HEK293 (cell line): ENCODE measurements at regions not wholly inside any gene's neighbourhood (a gene's known extent, or its start where the extent isn't known, plus 50 kb on each side); places are given as distances from the start of the nearest gene placed in this dataset.

Source experiments
- CTCF ChIA-PET: fragments of 350-600 bp; formaldehyde crosslinking; extraction: SDS; loops from one replicate; lab custom pipeline; 2021; ENCODE audit warnings: antibody characterized with exemption; lab: Yijun Ruan, JAX
- POLR2A ChIA-PET: fragments of 300-600 bp; formaldehyde crosslinking; extraction: SDS; loops from one replicate; lab custom pipeline; 2020; ENCODE audit warnings: antibody characterized with exemption, inconsistent platforms; lab: Yijun Ruan, JAX
- H3K27ac ChIP-seq: fragments of 200-500 bp; sonication (Bioruptor generic); 2 replicates; pipeline ENCODE4 v1.5.1; 2014; ENCODE audit warnings: low read depth, low read length, control low read depth, inconsistent platforms; ENCODE audit errors: extremely low read depth
- H3K36me3 ChIP-seq, 2 experiments: fragments of 200-500 bp in 1 of 2; sonication (Bioruptor generic) in 1 of 2; 1 replicate in 1 of 2; 2 replicates in 1 of 2; pipeline ENCODE4 v1.5.1; 2014 to 2017; ENCODE audit warnings: inconsistent platforms in 2 of 2, low read length in 2 of 2; ENCODE audit not compliant: control insufficient read depth in 2 of 2, insufficient read depth in 1 of 2
- H3K4me1 ChIP-seq: fragments of 200-500 bp; sonication (Bioruptor generic); 2 replicates; pipeline ENCODE4 v1.5.1; 2014; ENCODE audit warnings: mild to moderate bottlenecking, low read length, inconsistent platforms; ENCODE audit not compliant: control insufficient read depth, insufficient read depth
- H3K4me3 ChIP-seq: 2 replicates; pipeline ENCODE4 v1.5.1; 2011; ENCODE audit warnings: low read depth, mild to moderate bottlenecking, control low read depth, low read length, moderate library complexity
- H3K9me3 ChIP-seq: fragments of 200-500 bp; sonication (Bioruptor generic); 2 replicates; pipeline ENCODE4 v1.5.1; 2014; ENCODE audit warnings: low read depth, low read length, inconsistent platforms; ENCODE audit not compliant: control insufficient read depth, insufficient read depth
- HOXA7 ChIP-seq: sonication (generic); formaldehyde crosslinking; IDR thresholded peaks from 2 replicates; pipeline ENCODE4 v1.8.1; 2022; ENCODE audit warnings: missing genetic modification reagents, borderline replicate concordance
- IKZF3 ChIP-seq: fragments of 450-650 bp; IDR thresholded peaks from 2 replicates; pipeline ENCODE4 v1.5.0; 2018; ENCODE audit warnings: missing biosample characterization, mild to moderate bottlenecking, missing genetic modification characterization, moderate library complexity
- OVOL3 ChIP-seq: fragments of 450-650 bp; formaldehyde crosslinking; IDR thresholded peaks from 2 replicates; pipeline ENCODE4 v1.5.1; 2016; ENCODE audit warnings: missing biosample characterization, missing genetic modification characterization
- SP2 ChIP-seq: fragments of 450-650 bp; formaldehyde crosslinking; IDR thresholded peaks from 2 replicates; pipeline ENCODE4 v1.5.1; 2016; ENCODE audit warnings: missing biosample characterization, missing genetic modification characterization
- TRIM28 ChIP-seq: IDR thresholded peaks from 2 replicates; pipeline ENCODE4 v1.6.1; 2011; ENCODE audit warnings: low read length, control low read depth, borderline replicate concordance
- ZBTB7A ChIP-seq: fragments of 450-650 bp; formaldehyde crosslinking; IDR thresholded peaks from 2 replicates; pipeline ENCODE4 v1.5.1; 2016; ENCODE audit warnings: low read depth, missing biosample characterization, missing genetic modification characterization
- ZFP41 ChIP-seq: fragments of 450-650 bp; formaldehyde crosslinking; IDR thresholded peaks from 2 replicates; pipeline ENCODE4 v1.5.1; 2016; ENCODE audit warnings: missing biosample characterization, missing genetic modification characterization, borderline replicate concordance
- ZNF16 ChIP-seq: fragments of 450-650 bp; formaldehyde crosslinking; IDR thresholded peaks from 2 replicates; pipeline ENCODE4 v1.5.1; 2016; ENCODE audit warnings: low read depth, missing biosample characterization, missing genetic modification characterization
- ZNF184 ChIP-seq: fragments of 450-650 bp; IDR thresholded peaks from 2 replicates; pipeline ENCODE4 v1.5.1; 2018; ENCODE audit warnings: missing biosample characterization, mild to moderate bottlenecking, missing genetic modification characterization
- ZNF223 ChIP-seq: fragments of 450-650 bp; formaldehyde crosslinking; IDR thresholded peaks from 2 replicates; pipeline ENCODE4 v1.5.1; 2016; ENCODE audit warnings: missing biosample characterization, missing genetic modification characterization
- ZNF266 ChIP-seq: fragments of 450-650 bp; formaldehyde crosslinking; IDR thresholded peaks from 2 replicates; pipeline ENCODE4 v1.5.1; 2016; ENCODE audit warnings: missing biosample characterization, missing genetic modification characterization, low read depth
- ZNF514 ChIP-seq: fragments of 450-650 bp; formaldehyde crosslinking; IDR thresholded peaks from 2 replicates; pipeline ENCODE4 v1.5.1; 2016; ENCODE audit warnings: missing biosample characterization, missing genetic modification characterization
- ZNF544 ChIP-seq: fragments of 450-650 bp; formaldehyde crosslinking; IDR thresholded peaks from 2 replicates; pipeline ENCODE4 v1.5.0; 2017; ENCODE audit warnings: missing biosample characterization, missing genetic modification characterization
- ZNF561 ChIP-seq: fragments of 450-650 bp; IDR thresholded peaks from 2 replicates; pipeline ENCODE4 v1.5.1; 2018; ENCODE audit warnings: missing biosample characterization, missing genetic modification characterization, borderline replicate concordance
- ZNF610 ChIP-seq: fragments of 450-650 bp; formaldehyde crosslinking; IDR thresholded peaks from 2 replicates; pipeline ENCODE4 v1.5.1; 2016; ENCODE audit warnings: missing biosample characterization, missing genetic modification characterization, borderline replicate concordance
- ZNF677 ChIP-seq: fragments of 450-650 bp; IDR thresholded peaks from 2 replicates; pipeline ENCODE4 v1.5.0; 2018; ENCODE audit warnings: missing biosample characterization, mild to moderate bottlenecking, missing genetic modification characterization, moderate library complexity
- ZNF791 ChIP-seq: fragments of 450-650 bp; formaldehyde crosslinking; IDR thresholded peaks from 2 replicates; pipeline ENCODE4 v1.5.1; 2016; ENCODE audit warnings: missing biosample characterization, missing genetic modification characterization
- TF ChIP-seq, protein P1 (sequence below): fragments of 450-650 bp; formaldehyde crosslinking; IDR thresholded peaks from 2 replicates; pipeline ENCODE4 v1.5.1; 2016; ENCODE audit warnings: missing biosample characterization, missing genetic modification characterization
- TF ChIP-seq, protein P2 (sequence below): fragments of 450-650 bp; formaldehyde crosslinking; IDR thresholded peaks from 2 replicates; pipeline ENCODE4 v1.5.1; 2017; ENCODE audit warnings: missing biosample characterization, missing genetic modification characterization
- TF ChIP-seq, protein P3 (sequence below): fragments of 450-650 bp; formaldehyde crosslinking; IDR thresholded peaks from 2 replicates; pipeline ENCODE4 v1.5.1; 2016; ENCODE audit warnings: missing biosample characterization, missing genetic modification characterization
- TF ChIP-seq, protein P4 (sequence below): fragments of 450-650 bp; formaldehyde crosslinking; IDR thresholded peaks from 2 replicates; pipeline ENCODE4 v1.5.1; 2016; ENCODE audit warnings: missing biosample characterization, missing genetic modification characterization
- TF ChIP-seq, protein P5 (sequence below): fragments of 450-650 bp; IDR thresholded peaks from 2 replicates; pipeline ENCODE4 v1.5.1; 2018; ENCODE audit warnings: missing biosample characterization, mild to moderate bottlenecking, missing genetic modification characterization

DNA sequence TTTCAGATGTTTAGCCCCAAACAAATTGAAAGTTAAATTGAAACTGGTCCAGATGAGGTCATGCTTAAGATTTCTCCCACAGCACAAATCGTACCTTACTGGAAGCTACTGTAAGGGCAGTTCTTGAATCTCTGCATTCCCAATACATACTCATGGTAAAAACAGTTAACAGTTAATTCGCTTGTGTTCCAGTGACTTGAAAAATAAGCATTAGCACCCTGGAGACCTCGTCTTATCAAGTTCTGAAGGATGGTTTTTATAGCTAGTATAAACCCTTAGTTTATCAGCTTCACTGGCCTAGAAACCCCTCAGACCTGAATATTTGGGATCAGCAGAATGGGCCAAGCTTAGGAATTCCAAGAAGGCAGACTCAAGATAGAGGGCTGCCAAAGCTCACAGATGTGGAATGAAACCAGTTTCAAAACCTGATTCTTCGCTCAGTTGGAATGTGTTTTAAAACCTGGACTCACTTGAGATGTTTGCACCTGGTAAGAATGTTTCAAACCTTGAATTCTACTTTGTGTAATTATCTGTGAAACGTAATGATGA lies 103.6 kb downstream of the C9orf152 start:
- Histone ChIP-seq H3K4me1 (0 out of 2 replicates have a peak, but pooled peaks cover under 1% of the 10 kb centered on the region), H3K27ac (no peak overlapping the region), H3K9me3 (no peaks in the 10 kb centered on the region), H3K36me3 (no peaks in the 10 kb centered on the region), H3K4me3 (no peak overlapping the region)
- ChIA-PET POLR2A (no interaction called here), CTCF (interaction anchor here (0.6 to 1.1 kb wide), 4 partner anchors 38 to 664 kb away, joined by 3 to 4 read pairs (median 3); no protein-coding TSS in a partner anchor)
- TF ChIP-seq ZNF677 (tag by site-specific recombination), result no peak
- no peak for TF ChIP-seq ZFP41
- no peak for TF ChIP-seq OVOL3
- TF ChIP-seq SP2, result no peak
- no peak for TF ChIP-seq ZNF184 (tag by site-specific recombination)
- TF ChIP-seq ZNF561 (tag by site-specific recombination), result no peak
- no peak for TF ChIP-seq ZNF544
- TF ChIP-seq ZNF610 (tag by site-specific recombination), result no peak
- TF ChIP-seq, protein P1, sequence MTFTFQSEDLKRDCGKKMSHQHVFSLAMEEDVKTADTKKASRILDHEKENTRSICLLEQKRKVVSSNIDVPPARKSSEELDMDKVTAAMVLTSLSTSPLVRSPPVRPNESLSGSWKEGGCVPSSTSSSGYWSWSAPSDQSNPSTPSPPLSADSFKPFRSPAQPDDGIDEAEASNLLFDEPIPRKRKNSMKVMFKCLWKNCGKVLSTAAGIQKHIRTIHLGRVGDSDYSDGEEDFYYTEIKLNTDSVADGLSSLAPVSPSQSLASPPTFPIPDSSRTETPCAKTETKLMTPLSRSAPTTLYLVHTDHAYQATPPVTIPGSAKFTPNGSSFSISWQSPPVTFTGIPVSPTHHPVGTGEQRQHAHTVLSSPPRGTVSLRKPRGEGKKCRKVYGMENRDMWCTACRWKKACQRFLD (tag by site-specific recombination), result no peak
- no peak for TF ChIP-seq ZNF223 (tag by site-specific recombination)
- no peak for TF ChIP-seq ZNF791
- TF ChIP-seq, protein P2, sequence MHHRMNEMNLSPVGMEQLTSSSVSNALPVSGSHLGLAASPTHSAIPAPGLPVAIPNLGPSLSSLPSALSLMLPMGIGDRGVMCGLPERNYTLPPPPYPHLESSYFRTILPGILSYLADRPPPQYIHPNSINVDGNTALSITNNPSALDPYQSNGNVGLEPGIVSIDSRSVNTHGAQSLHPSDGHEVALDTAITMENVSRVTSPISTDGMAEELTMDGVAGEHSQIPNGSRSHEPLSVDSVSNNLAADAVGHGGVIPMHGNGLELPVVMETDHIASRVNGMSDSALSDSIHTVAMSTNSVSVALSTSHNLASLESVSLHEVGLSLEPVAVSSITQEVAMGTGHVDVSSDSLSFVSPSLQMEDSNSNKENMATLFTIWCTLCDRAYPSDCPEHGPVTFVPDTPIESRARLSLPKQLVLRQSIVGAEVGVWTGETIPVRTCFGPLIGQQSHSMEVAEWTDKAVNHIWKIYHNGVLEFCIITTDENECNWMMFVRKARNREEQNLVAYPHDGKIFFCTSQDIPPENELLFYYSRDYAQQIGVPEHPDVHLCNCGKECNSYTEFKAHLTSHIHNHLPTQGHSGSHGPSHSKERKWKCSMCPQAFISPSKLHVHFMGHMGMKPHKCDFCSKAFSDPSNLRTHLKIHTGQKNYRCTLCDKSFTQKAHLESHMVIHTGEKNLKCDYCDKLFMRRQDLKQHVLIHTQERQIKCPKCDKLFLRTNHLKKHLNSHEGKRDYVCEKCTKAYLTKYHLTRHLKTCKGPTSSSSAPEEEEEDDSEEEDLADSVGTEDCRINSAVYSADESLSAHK (tag by site-specific recombination), result no peak
- TF ChIP-seq ZNF514 (tag by site-specific recombination), result no peak
- TF ChIP-seq, all 188 proteins: peak for 0

DNA sequence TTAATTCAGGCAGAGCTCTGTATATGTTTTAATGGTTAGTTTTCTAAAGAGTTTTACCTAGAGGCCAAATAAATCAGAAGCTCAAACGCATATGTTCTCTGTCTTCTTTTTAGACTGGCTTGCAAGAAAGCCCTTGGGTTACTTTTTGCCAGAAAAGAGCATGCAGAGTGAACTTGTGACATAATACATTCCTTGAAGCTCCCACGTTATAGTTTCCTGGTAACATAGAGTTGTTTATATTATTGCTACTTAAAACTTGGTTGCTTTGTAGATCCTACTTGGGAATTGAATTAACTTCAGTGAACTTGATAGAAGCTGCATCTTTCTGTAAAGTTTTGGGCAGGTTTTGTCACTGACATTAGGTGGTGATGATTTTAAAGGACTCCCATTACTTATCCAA lies 102.9 kb downstream of the C9orf152 start:
- TF ChIP-seq IKZF3 (no peak), ZBTB7A (tag by site-specific recombination) (no peak), TRIM28 (no peak), ZNF16 (tag by site-specific recombination) (no peak), HOXA7 (CRISPR knock-in tag) (no peak), ZNF266 (no peak)
- TF ChIP-seq, protein P3, sequence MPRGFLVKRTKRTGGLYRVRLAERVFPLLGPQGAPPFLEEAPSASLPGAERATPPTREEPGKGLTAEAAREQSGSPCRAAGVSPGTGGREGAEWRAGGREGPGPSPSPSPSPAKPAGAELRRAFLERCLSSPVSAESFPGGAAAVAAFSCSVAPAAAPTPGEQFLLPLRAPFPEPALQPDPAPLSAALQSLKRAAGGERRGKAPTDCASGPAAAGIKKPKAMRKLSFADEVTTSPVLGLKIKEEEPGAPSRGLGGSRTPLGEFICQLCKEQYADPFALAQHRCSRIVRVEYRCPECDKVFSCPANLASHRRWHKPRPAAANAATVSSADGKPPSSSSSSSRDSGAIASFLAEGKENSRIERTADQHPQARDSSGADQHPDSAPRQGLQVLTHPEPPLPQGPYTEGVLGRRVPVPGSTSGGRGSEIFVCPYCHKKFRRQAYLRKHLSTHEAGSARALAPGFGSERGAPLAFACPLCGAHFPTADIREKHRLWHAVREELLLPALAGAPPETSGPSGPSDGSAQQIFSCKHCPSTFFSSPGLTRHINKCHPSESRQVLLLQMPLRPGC (tag by site-specific recombination), result no peak
- TF ChIP-seq, protein P4, sequence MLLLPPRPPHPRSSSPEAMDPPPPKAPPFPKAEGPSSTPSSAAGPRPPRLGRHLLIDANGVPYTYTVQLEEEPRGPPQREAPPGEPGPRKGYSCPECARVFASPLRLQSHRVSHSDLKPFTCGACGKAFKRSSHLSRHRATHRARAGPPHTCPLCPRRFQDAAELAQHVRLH (tag by site-specific recombination), result no peak
- TF ChIP-seq, protein P5, sequence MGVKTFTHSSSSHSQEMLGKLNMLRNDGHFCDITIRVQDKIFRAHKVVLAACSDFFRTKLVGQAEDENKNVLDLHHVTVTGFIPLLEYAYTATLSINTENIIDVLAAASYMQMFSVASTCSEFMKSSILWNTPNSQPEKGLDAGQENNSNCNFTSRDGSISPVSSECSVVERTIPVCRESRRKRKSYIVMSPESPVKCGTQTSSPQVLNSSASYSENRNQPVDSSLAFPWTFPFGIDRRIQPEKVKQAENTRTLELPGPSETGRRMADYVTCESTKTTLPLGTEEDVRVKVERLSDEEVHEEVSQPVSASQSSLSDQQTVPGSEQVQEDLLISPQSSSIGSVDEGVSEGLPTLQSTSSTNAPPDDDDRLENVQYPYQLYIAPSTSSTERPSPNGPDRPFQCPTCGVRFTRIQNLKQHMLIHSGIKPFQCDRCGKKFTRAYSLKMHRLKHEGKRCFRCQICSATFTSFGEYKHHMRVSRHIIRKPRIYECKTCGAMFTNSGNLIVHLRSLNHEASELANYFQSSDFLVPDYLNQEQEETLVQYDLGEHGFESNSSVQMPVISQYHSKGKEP, result no peak
- H3K4me1 ChIP-seq, result no peaks in the 10 kb centered on the region
- no peaks in the 10 kb centered on the region for H3K36me3 ChIP-seq
- H3K4me3 ChIP-seq, result no peak overlapping the region
- ChIA-PET CTCF (interaction anchor here (0.6 to 1.1 kb wide), 3 partner anchors 38 to 664 kb away, joined by 3 to 4 read pairs (median 4); no protein-coding TSS in a partner anchor), POLR2A (interaction anchor here (0.6 kb wide), 1 partner anchor 212 kb away, joined by 3 read pairs; no protein-coding TSS in a partner anchor)
- H3K9me3 ChIP-seq, result no peaks in the 10 kb centered on the region
- no peak overlapping the region for H3K27ac ChIP-seq
